Cardiac muscle cell (in vitro differentiated cells and primary cell): ENCODE measurements at regions not wholly inside any gene's neighbourhood (a gene's known extent, or its start where the extent isn't known, plus 50 kb on each side); places are given as distances from the start of the nearest gene placed in this dataset.
"Not testable (repeated sequence)": the region's sequence is repeated elsewhere in the genome, so short reads cannot be mapped to it uniquely, and the experiment has no call there.

Experiments used
- DNase-seq, 2 donors: peaks; one replicate each; pipeline versions ENCODE4 v3.0.0 to v3.0.0-alpha.2; 2010 to 2017; ENCODE audit warnings: low read depth in 1 of 2, low spot score in 1 of 2
- H3K27ac ChIP-seq: fragments of 200-600 bp; sonication (generic); 2 replicates; pipeline ENCODE4 v1.5.1; 2016
- H3K27me3 ChIP-seq: fragments of 200-600 bp; sonication (generic); 2 replicates; pipeline ENCODE4 v1.6.0; 2016; ENCODE audit warnings: control low read depth
- H3K36me3 ChIP-seq: fragments of 200-600 bp; sonication (generic); 2 replicates; pipeline ENCODE4 v1.5.1; 2016; ENCODE audit warnings: control low read depth
- H3K4me1 ChIP-seq: fragments of 200-600 bp; sonication (generic); 2 replicates; pipeline ENCODE4 v1.8.1; 2017; ENCODE audit warnings: low read depth, mild to moderate bottlenecking, mixed run types
- H3K4me3 ChIP-seq: fragments of 200-600 bp; sonication (generic); 2 replicates; pipeline ENCODE4 v1.5.1; 2016; ENCODE audit warnings: mild to moderate bottlenecking
- H3K9me3 ChIP-seq: fragments of 200-600 bp; sonication (generic); 2 replicates; pipeline ENCODE4 v1.5.1; 2017; ENCODE audit warnings: low read depth, mild to moderate bottlenecking, control low read depth
- CTCF ChIP-seq: IDR thresholded peaks from 2 replicates; pipeline ENCODE4 v1.5.1; 2012; ENCODE audit warnings: low read depth, mild to moderate bottlenecking, low read length

DNA sequence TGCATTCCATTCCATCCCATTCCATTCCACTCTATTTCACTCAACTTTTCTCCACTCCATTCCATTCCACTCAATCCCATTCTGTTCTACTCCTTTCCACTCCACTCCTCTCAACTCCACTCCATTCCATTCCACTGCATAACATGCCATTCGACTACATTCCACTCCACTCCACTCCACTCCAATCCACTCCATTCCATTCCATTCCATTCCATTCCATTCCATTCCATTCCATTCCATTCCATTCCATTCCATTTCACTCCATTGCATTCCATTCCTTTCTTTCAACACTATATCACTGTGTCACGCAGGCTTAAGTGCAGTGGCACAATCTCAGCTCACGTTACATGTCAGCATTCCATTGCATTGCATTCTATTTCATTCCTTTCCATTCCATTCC is 1430.4 kb downstream of the TSPY10 start:
- H3K4me1 ChIP-seq, H3K9me3 ChIP-seq, H3K27me3 ChIP-seq, DNase-seq, H3K36me3 ChIP-seq, H3K4me3 ChIP-seq, H3K27ac ChIP-seq: not testable (repeated sequence)

DNA sequence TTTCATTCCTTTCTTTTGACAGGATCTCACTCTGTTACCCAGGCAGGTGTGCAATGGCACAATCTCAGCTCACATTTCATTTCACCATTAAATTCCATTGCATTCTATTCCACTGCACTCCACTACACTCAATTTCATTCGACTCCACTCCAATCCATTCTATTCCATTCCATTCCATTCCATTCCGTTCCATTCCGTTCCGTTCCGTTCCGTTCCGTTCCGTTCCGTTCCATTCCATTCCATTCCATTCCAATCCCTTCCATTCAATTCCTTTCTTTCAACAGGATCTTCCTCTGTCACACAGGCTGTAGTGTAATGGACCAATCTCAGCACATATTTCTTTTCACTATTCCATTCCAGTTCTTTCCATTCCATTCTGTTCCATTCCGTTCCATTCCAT is 1445.7 kb downstream of the TSPY10 start:
- H3K27ac ChIP-seq, result no peak overlapping the region
- no peaks in the 10 kb centered on the region for H3K27me3 ChIP-seq
- DNase-seq, result no peak
- TF ChIP-seq CTCF, result no peak
- no peaks in the 10 kb centered on the region for H3K4me1 ChIP-seq
- no peak overlapping the region for H3K4me3 ChIP-seq
- H3K36me3 ChIP-seq, result no peaks in the 10 kb centered on the region
- no peaks in the 10 kb centered on the region for H3K9me3 ChIP-seq

GRCh38 chrY:10986655-10987054 is 1459.0 kb downstream of the TSPY10 start:
- no peak overlapping the region for H3K27ac ChIP-seq
- H3K36me3 ChIP-seq, result no peaks in the 10 kb centered on the region
- H3K27me3 ChIP-seq, result no peaks in the 10 kb centered on the region
- no peak overlapping the region for H3K4me3 ChIP-seq
- H3K9me3 ChIP-seq, result no peaks in the 10 kb centered on the region
- DNase-seq, result no peak
- TF ChIP-seq CTCF, result no peak
- no peaks in the 10 kb centered on the region for H3K4me1 ChIP-seq

DNA sequence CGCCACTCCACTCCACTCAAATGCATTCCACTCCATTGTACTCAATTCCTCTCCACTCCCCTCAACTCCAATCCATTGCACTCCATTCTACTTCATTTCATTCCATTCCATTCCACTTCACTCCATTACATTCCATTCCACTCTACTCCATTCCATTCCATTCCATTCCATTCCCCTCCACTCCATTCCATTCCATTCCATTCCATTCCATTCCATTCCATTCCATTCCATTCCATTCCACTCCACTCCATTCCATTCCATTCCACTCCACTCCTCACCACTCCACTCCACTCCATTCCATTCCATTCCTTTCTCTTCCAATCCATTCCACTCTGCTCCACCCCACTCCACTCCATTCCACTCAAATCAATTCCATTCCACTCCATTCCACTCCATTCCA is 1459.9 kb downstream of the TSPY10 start:
- no peak overlapping the region for H3K4me3 ChIP-seq
- H3K27ac ChIP-seq, result no peak overlapping the region
- no peak for TF ChIP-seq CTCF
- no peaks in the 10 kb centered on the region for H3K27me3 ChIP-seq
- H3K4me1 ChIP-seq, result no peaks in the 10 kb centered on the region
- H3K9me3 ChIP-seq, result no peaks in the 10 kb centered on the region
- DNase-seq, result no peak
- no peaks in the 10 kb centered on the region for H3K36me3 ChIP-seq

GRCh38 chrY:10993955-10994354 is 1466.3 kb downstream of the TSPY10 start:
- DNase-seq, result no peak
- Histone ChIP-seq H3K4me1 (no peaks in the 10 kb centered on the region), H3K27ac (no peak overlapping the region), H3K9me3 (no peaks in the 10 kb centered on the region), H3K27me3 (no peaks in the 10 kb centered on the region), H3K36me3 (no peaks in the 10 kb centered on the region), H3K4me3 (no peak overlapping the region)
- TF ChIP-seq CTCF, result no peak

- H3K36me3 ChIP-seq, H3K9me3 ChIP-seq, H3K4me1 ChIP-seq, H3K27ac ChIP-seq, H3K27me3 ChIP-seq, H3K4me3 ChIP-seq, DNase-seq: not testable (repeated sequence)
These were observed 1472.0 kb downstream of the TSPY10 start for GRCh38 chrY:10999715-11000114.

DNA sequence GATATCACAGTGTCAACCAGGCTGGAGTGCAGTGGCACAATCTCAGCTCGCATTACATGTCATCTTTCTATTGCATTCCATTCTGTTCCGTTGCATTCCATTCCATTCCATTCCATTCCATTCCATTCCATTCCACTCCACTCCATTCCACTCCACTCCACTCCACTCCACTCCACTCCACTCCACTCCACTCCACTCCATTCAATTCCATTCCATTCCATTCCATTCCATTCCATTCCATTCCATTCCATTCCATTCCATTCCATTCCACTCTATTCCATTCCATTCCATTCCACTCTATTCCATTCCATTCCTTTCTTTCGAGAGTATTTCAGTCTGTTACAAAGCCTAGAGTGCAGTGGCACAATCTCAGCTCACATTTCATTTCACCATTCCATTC is 1486.5 kb downstream of the TSPY10 start:
- H3K9me3 ChIP-seq, H3K27ac ChIP-seq, H3K4me1 ChIP-seq, H3K36me3 ChIP-seq, DNase-seq, H3K27me3 ChIP-seq, H3K4me3 ChIP-seq: not testable (repeated sequence)
